ENCODE measurements at regions not wholly inside any gene's neighbourhood (a gene's known extent, or its start where the extent isn't known, plus 50 kb on each side); places are given as distances from the start of the nearest gene placed in this dataset.
A peak's percentile ranks its signal among the peaks of the same experiment; 100 is the strongest.

GRCh38 chr11:112859787-112860186 lies 101.4 kb upstream of the NCAM1 start:
- DNase-seq (ENCODE audit: low spot score), result no peak

GRCh38 chr11:112861356-112861755 lies 99.9 kb upstream of the NCAM1 start:
- DNase-seq (ENCODE audit: low spot score), result no peak

- no peak for DNase-seq (ENCODE audit: low spot score)
Observed at GRCh38 chr11:112863305-112863704, 97.9 kb upstream of the NCAM1 start.

- DNase-seq (ENCODE audit: low spot score), result no peak
Observed at GRCh38 chr11:112864672-112865071, 96.5 kb upstream of the NCAM1 start.

DNA sequence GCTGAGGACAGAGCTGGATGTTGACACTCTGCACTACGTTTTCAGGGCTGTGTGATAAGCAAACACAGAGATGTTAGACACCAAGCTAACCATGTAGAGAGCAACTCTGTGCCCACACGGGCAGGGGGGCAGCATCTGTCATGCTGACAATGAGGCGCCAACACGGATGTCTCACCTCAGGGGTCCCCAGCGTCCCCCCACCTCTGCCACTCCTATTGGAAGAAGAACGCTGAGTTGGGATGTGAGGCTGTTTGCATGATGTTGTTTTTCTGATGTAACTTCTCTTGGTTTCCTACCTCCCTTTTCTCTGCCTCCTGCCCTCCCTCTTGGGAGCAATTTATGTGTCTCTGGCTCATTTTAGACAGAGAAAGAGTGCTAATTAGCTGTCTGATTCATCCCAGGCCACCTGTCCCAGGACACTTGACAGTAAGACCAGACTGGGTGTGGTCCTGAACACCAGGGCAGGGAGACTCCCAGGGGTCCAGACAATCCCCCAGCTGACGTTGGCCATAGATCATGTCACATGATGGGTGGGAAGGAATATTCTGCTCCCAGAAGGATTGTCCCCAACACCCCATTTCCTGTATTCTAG lies 89.2 kb upstream of the NCAM1 start:
- DNase-seq (ENCODE audit: low spot score), result no peak

GRCh38 chr11:112874980-112875379 lies 86.2 kb upstream of the NCAM1 start:
- no peak for DNase-seq (ENCODE audit: low spot score)

DNA sequence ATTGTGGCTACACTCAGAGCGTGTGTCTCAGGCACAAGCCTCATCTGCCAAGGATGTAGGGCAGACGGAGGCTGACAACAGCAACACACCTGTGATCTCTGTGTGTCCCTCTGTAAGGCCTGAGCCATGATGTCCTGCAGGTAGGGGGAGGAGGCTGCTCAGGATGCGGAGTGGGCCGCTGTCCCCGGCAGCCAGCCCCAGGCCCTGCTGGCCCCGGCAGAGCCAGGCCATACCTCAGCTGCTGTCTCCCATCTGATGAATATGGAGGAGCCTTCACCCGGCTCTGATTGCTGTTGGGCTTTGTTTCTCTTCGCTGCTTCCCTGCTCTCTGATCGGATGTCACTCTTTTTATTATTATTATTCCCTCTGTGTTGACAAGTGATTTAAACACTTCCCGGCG lies 83.6 kb upstream of the NCAM1 start:
- DNase-seq (ENCODE audit: low spot score), result peak; percentile 60

DNA sequence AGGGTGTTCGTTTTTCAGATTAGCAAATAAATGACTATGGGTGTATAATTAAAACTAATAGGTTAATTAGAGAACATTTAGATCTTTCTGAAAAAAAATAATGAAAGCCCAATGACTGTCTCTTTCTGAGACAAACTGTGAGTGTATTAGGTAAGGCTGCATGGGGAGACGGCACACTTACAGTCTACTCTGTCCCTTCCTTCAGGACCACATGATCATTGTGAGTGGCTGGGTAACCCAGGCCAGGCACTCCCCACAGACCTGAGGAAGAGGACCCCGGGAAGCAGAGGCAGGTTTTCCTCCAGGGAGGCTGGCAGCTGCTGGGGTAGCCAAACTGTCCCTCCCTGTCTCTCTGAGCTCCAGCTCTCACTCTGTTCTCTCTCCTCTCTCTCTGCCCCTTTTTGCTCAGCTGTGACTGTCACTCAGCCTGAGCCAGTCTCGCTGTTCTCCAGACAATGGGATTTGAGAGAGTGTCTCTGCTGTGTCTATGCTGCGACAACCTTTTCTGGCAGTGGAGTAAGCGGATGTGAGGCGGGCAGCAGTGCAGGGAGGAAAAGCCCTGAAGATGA lies 83.1 kb upstream of the NCAM1 start:
- no peak for DNase-seq (ENCODE audit: low spot score)

GRCh38 chr11:112880495-112880894 lies 80.7 kb upstream of the NCAM1 start:
- no peak for DNase-seq (ENCODE audit: low spot score)

GRCh38 chr11:112881461-112881860 lies 79.8 kb upstream of the NCAM1 start:
- peak; percentile 94 for DNase-seq (ENCODE audit: low spot score)

DNA sequence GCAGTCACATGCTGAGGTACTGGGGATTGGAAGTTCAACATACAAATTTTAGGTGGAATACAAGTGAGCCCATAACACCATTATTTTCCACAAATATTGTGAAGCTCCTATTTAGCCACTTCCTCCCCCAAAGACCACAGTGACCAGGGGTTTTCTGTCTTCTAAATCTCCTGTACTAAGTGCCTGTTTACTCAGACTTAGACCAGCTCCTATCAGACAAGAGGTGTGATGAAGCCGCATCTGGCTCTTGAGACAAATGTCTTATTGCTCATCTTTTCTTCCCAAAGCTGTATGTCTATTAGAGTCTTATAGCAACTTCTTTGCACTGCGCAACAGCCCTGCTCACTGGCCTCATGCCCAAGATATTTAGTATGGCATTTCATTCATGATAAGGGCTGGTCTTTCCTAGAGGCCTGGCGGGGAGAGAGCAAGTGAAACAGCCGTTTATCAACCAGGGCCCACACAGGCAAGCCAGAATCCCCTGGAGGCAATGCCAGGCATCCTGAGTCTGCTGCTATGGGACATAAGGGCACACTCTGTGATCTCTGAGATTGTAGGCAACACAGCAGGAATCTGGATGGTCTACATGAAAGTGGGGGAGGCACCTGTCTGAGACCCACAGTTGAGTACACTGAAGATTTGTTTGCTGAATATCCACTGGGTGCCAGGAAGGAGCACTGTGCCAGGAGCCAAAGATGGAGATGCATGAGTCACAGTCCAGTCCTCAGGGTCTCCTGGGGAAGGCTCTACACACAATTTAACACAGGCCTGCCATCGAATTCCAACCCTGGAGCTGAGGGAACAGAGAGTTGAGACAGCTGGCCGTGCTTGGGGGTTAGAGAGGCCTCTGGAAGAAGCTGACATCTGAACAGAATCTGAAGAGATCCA lies 78.5 kb upstream of the NCAM1 start:
- no peak for DNase-seq (ENCODE audit: low spot score)

DNA sequence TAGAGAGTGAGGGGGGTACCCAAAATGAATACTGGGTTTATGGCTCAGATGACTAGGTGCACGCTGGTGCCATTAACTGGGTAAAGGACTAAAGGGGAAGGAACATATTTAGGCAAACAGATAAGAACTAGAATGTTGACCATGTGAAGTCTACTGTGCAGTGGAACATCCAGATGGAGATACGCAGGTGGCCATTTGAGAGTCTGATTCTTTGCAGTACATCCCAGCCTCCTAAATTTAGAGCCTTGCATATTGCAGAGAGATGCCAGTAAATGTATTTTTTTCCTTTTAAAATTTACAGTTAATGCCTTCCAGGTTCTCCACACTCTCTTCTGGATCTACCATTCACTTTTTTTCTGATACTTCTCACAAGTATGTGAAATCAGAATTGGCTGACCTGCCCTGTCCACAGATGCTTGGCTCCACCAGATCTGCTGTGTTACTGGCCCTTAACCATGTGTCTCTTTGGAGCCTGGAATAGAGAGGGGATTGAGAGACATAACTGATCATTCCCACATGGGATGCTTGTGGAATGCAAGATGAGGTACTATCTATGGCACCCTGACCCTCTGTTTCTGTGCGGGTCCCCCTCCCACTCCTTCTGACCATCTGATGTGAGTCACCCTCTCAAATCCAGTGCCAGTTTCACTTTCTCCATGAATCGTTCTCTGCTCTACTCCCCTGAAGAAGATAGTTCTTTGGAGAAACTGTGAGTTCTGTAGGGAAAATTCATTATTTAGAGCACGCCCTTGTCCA lies 77.0 kb upstream of the NCAM1 start:
- no peak for DNase-seq (ENCODE audit: low spot score)

- DNase-seq (ENCODE audit: low spot score), result no peak
Observed at GRCh38 chr11:112885744-112886433, 75.3 kb upstream of the NCAM1 start.

DNA sequence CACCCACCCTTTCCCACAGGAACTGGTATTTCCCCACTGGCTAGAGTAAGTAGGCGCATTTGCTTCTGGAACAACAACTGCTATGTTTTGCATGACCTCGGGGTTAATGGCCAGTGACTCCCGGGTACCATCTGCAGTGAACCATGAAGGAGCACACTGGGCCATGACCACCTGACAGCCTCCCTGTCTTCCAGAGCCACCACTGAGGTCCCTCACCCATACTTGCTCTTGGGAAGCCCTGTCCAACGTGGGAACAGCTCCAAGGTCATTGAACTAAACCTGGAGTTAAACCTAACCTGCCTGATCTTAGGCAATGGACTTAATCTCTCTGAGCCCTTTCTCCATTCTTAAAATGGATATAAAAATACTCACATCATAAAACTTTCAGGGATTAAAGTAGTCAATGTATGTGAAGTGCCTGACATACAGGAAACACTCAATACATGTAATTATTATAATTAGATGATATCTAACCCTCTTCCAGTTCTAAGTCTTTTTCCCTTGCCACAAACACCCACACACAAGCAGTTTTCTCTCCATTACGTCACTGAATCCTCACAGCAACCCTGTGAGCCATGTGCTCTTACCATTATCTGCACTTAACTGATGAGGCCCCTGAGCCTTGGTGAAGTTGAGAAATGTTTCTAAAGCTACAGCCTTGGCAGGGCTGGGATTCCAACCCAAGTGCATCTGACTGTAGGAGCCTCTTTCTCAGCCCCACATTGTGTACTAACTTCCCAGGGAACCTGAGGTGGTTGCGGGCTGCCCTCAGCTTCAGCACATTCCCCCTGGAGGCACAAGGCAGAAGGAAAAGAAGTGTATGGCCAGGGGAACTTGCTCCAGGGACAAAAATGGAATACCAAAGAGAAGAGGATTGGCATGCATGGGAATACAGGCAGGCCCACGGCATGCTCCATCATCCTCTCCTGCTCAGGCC lies 74.5 kb upstream of the NCAM1 start:
- DNase-seq (ENCODE audit: low spot score), result no peak

DNA sequence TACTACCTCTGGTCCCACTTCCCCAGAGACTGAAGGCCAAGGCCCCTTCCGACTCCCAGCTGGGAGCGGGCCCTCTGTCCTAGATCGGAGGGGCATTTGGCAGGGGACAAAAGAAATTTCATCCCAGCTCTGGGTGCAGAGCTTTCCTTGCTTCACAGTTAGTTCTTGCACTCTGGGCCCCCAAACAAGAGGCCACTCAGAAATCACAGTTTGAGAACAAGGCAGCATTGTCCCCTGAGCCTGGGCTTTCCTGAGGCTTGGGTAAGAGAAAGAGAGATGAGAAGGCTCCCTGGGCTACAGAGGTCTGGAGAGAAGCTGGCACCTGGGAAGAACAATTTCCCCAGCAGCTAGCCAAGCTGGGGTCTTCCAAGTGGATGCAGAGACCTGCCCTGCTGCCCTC lies 71.8 kb upstream of the NCAM1 start:
- no peak for DNase-seq (ENCODE audit: low spot score)

GRCh38 chr11:112899235-112900006 lies 61.8 kb upstream of the NCAM1 start:
- DNase-seq (ENCODE audit: low spot score), result no peak

DNA sequence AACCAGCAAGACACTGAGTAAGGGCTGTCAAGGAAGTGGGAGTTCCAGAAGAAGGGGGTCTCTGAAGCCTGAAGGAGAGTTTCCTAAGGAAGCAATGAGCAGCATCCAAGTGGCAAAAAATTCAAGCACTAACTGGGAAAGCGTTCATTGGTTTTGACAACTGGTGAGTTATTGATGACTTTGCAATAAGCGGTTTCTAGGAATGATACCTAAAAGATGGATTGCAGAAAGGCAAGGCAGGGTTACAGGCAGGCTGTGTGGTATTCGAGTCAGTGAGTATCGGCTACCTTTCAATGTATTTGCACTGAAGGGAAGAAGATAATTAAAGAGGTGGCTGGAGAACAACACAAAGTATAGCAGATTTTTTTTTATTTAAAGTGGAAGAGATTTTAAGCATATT lies 59.3 kb upstream of the NCAM1 start:
- DNase-seq (ENCODE audit: low spot score), result no peak

- DNase-seq (ENCODE audit: low spot score), result no peak
Observed at GRCh38 chr11:112902361-112903011, 58.7 kb upstream of the NCAM1 start.

GRCh38 chr11:112903340-112903739 lies 57.9 kb upstream of the NCAM1 start:
- DNase-seq (ENCODE audit: low spot score), result no peak

DNA sequence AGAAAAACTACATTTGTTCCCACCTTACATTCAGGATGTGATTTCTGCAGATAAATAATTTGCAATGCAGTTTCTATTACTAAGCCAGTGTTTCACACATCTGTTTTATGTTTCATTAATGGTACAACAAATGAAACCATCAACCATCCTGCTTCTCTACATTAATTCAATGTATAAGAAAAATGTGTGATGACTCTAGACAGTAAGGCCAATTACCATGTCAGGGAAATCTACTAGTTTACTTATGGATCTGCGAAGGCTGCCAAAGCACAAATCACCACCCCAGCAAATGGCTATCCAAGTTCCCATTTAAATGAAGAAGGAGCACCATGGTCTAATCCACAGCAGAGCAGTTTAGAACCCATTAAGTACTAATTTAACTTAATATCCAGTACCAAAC lies 50.1 kb upstream of the NCAM1 start:
- no peak for DNase-seq (ENCODE audit: low spot score)
